IMR-90 (cell line): ENCODE measurements at regions not wholly inside any gene's neighbourhood (a gene's known extent, or its start where the extent isn't known, plus 50 kb on each side); places are given as distances from the start of the nearest gene placed in this dataset.

Experiments
- ELK1 ChIP-seq: fragments of 150-350 bp; IDR thresholded peaks from 2 replicates; pipeline ENCODE4 v1.6.1; 2016; ENCODE audit warnings: low read depth, mild to moderate bottlenecking, low read length, moderate library complexity, borderline replicate concordance
- MXI1 ChIP-seq: IDR thresholded peaks from 2 replicates; pipeline ENCODE4 v1.6.1; 2012; ENCODE audit warnings: low read depth, mild to moderate bottlenecking, low read length, moderate library complexity, borderline replicate concordance
- NFE2L2 ChIP-seq: fragments of 150-350 bp; IDR thresholded peaks from 2 replicates; pipeline ENCODE4 v1.6.1; 2016; ENCODE audit warnings: low read depth, mild to moderate bottlenecking, low read length
- POLR2A ChIP-seq: IDR thresholded peaks from 2 replicates; pipeline ENCODE4 v1.6.1; 2012; ENCODE audit warnings: mild to moderate bottlenecking, low read depth, low read length
- RFX5 ChIP-seq: IDR thresholded peaks from 2 replicates; pipeline ENCODE4 v1.8.0; 2012; ENCODE audit warnings: low read depth, mild to moderate bottlenecking, low read length, moderate library complexity
- TF ChIP-seq, protein P1 (sequence below): conservative IDR thresholded peaks from 2 replicates; pipeline ENCODE4 v1.5.1; 2012; ENCODE audit warnings: mild to moderate bottlenecking, low read depth, low read length, improper control_type of control experiment

GRCh38 chr2:129658430-129658829 is 321.0 kb upstream of the RAB6C start:
- TF ChIP-seq POLR2A (no peak), MXI1 (no peak), ELK1 (no peak), NFE2L2 (no peak), RFX5 (no peak)
- TF ChIP-seq, protein P1, sequence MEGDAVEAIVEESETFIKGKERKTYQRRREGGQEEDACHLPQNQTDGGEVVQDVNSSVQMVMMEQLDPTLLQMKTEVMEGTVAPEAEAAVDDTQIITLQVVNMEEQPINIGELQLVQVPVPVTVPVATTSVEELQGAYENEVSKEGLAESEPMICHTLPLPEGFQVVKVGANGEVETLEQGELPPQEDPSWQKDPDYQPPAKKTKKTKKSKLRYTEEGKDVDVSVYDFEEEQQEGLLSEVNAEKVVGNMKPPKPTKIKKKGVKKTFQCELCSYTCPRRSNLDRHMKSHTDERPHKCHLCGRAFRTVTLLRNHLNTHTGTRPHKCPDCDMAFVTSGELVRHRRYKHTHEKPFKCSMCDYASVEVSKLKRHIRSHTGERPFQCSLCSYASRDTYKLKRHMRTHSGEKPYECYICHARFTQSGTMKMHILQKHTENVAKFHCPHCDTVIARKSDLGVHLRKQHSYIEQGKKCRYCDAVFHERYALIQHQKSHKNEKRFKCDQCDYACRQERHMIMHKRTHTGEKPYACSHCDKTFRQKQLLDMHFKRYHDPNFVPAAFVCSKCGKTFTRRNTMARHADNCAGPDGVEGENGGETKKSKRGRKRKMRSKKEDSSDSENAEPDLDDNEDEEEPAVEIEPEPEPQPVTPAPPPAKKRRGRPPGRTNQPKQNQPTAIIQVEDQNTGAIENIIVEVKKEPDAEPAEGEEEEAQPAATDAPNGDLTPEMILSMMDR, result no peak
